Lower lobe of right lung (tissue), 2 donors: ENCODE measurements at regions not wholly inside any gene's neighbourhood (a gene's known extent, or its start where the extent isn't known, plus 50 kb on each side); places are given as distances from the start of the nearest gene placed in this dataset.
A peak's percentile ranks its signal among the peaks of the same experiment; 100 is the strongest.

Experiments used
- ATAC-seq, 2 donors: fragments of 200-7000 bp; cut with Tn5 transposase; one replicate each; pipeline ENCODE4 v1.9.1; 2020 to 2022; ENCODE audit warnings: mild to moderate bottlenecking in 2 of 2, moderate library complexity in 2 of 2
- DNase-seq: peaks from one replicate; pipeline ENCODE4 v3.0.0-alpha.2; 2020
- H3K27ac ChIP-seq: fragments of 200-600 bp; one replicate; pipeline ENCODE4 v1.8.0; 2022
- H3K27me3 ChIP-seq: fragments of 200-600 bp; one replicate; pipeline ENCODE4 v1.8.0; 2022; ENCODE audit warnings: low read depth
- H3K36me3 ChIP-seq: fragments of 200-600 bp; one replicate; pipeline ENCODE4 v1.8.0; 2022; ENCODE audit warnings: mild to moderate bottlenecking
- H3K4me1 ChIP-seq: fragments of 200-600 bp; one replicate; pipeline ENCODE4 v1.8.0; 2022
- H3K4me3 ChIP-seq: fragments of 200-600 bp; one replicate; pipeline ENCODE4 v1.8.0; 2022; ENCODE audit warnings: mild to moderate bottlenecking
- H3K9me3 ChIP-seq: fragments of 200-600 bp; one replicate; pipeline ENCODE4 v1.8.0; 2022
- CTCF ChIP-seq: fragments of 200-600 bp; IDR thresholded peaks from one replicate; pipeline ENCODE4 v1.8.0; 2022; ENCODE audit warnings: antibody characterized with exemption, mild to moderate bottlenecking
- intact Hi-C: fragments of 100-400 bp; cut with DNase I; formaldehyde crosslinking; loops from one replicate; pipeline ENCODE4 v1.11.0; 2022
- donor health status: DM: no; HTN: yes; CAD: no; lungs with severe emphysema.

GRCh38 chr4:58360354-58361133, 1250.4 kb upstream of the IGFBP7 start:
- Histone ChIP-seq H3K4me3 (no peak overlapping the region), H3K9me3 (no peaks in the 10 kb centered on the region), H3K4me1 (no peaks in the 10 kb centered on the region), H3K36me3 (no peaks in the 10 kb centered on the region), H3K27ac (no peak overlapping the region), H3K27me3 (no peaks in the 10 kb centered on the region)
- TF ChIP-seq CTCF = no peak
- ATAC-seq (peak in 1 of 2 donors; percentile 34), DNase-seq (no peak)
- intact Hi-C loops = no loop called here

- intact Hi-C loops = no loop called here
- Histone ChIP-seq H3K4me1 (no peaks in the 10 kb centered on the region), H3K9me3 (no peaks in the 10 kb centered on the region), H3K27ac (no peak overlapping the region), H3K27me3 (no peaks in the 10 kb centered on the region), H3K4me3 (no peak overlapping the region), H3K36me3 (no peaks in the 10 kb centered on the region)
- ATAC-seq (no peak), DNase-seq (no peak)
- no peak for TF ChIP-seq CTCF
Observed at GRCh38 chr4:58359590-58359989, 1249.4 kb upstream of the IGFBP7 start.

GRCh38 chr4:58357947-58358346, 1247.8 kb upstream of the IGFBP7 start:
- no peaks in the 10 kb centered on the region for H3K4me1 ChIP-seq
- ATAC-seq (no peak), DNase-seq (no peak)
- H3K4me3 ChIP-seq = no peak overlapping the region
- H3K27me3 ChIP-seq = no peaks in the 10 kb centered on the region
- intact Hi-C loops = no loop called here
- no peak overlapping the region for H3K27ac ChIP-seq
- no peak for TF ChIP-seq CTCF
- no peaks in the 10 kb centered on the region for H3K36me3 ChIP-seq
- no peaks in the 10 kb centered on the region for H3K9me3 ChIP-seq

GRCh38 chr4:58325070-58325469, 1214.9 kb upstream of the IGFBP7 start:
- Histone ChIP-seq H3K27ac (no peak overlapping the region), H3K9me3 (no peaks in the 10 kb centered on the region), H3K4me1 (no peaks in the 10 kb centered on the region), H3K4me3 (no peak overlapping the region), H3K27me3 (no peaks in the 10 kb centered on the region), H3K36me3 (no peaks in the 10 kb centered on the region)
- intact Hi-C loops = no loop called here
- no peak for DNase-seq
- ATAC-seq = no peak
- TF ChIP-seq CTCF = no peak

- ATAC-seq (no peak), DNase-seq (no peak)
- Histone ChIP-seq H3K4me1 (no peaks in the 10 kb centered on the region), H3K4me3 (no peak overlapping the region), H3K27me3 (no peaks in the 10 kb centered on the region), H3K9me3 (no peaks in the 10 kb centered on the region), H3K36me3 (no peaks in the 10 kb centered on the region), H3K27ac (no peak overlapping the region)
- TF ChIP-seq CTCF = no peak
- intact Hi-C loops = no loop called here
Observed at GRCh38 chr4:58313444-58313843, 1203.3 kb upstream of the IGFBP7 start.
